Breast epithelium (tissue), 4 donors: ENCODE measurements at regions not wholly inside any gene's neighbourhood (a gene's known extent, or its start where the extent isn't known, plus 50 kb on each side); places are given as distances from the start of the nearest gene placed in this dataset.
A peak's percentile ranks its signal among the peaks of the same experiment; 100 is the strongest.

Source experiments
- DNase-seq, 2 donors: peaks; one replicate each; pipeline ENCODE4 v3.0.0-alpha.2; 2019; ENCODE audit warnings: low spot score in 2 of 2
- H3K27ac ChIP-seq, 2 donors: fragments of 200-600 bp; sonication (generic) in 1 of 2; one replicate each; pipeline ENCODE4 v1.5.1; 2016 to 2019; ENCODE audit warnings: mild to moderate bottlenecking in 1 of 2
- H3K27me3 ChIP-seq, 2 donors: fragments of 200-600 bp; sonication (generic) in 1 of 2; one replicate each; pipeline versions ENCODE4 v1.5.1 to v1.6.0; 2017 to 2019; ENCODE audit warnings: control low read depth in 1 of 2, mild to moderate bottlenecking in 1 of 2
- H3K36me3 ChIP-seq: fragments of 200-600 bp; one replicate; pipeline ENCODE4 v1.5.1; 2019
- H3K4me1 ChIP-seq, 2 donors: fragments of 200-600 bp; sonication (generic); one replicate each; pipeline ENCODE4 v1.5.1; 2016 to 2019; ENCODE audit warnings: control low read depth in 1 of 2
- H3K4me3 ChIP-seq, 3 donors: fragments of 200-600 bp; sonication (generic); 1 replicate in 2 of 3; 2 replicates in 1 of 3; pipeline ENCODE4 v1.5.1; 2016 to 2019; ENCODE audit warnings: mild to moderate bottlenecking in 3 of 3, moderate library complexity in 2 of 3
- H3K9me3 ChIP-seq, 2 donors: fragments of 200-600 bp; sonication (generic) in 1 of 2; one replicate each; pipeline ENCODE4 v1.5.1; 2016 to 2019; ENCODE audit warnings: control low read depth in 1 of 2
- CTCF ChIP-seq, 3 donors: fragments of 450-650 bp; IDR thresholded peaks; one replicate each; pipeline ENCODE4 v1.5.1; 2016 to 2017; ENCODE audit warnings: antibody characterized with exemption in 3 of 3, mild to moderate bottlenecking in 3 of 3, moderate library complexity in 3 of 3
- POLR2A ChIP-seq: fragments of 450-650 bp; IDR thresholded peaks from one replicate; pipeline ENCODE4 v1.6.1; 2016; ENCODE audit warnings: antibody characterized with exemption, mild to moderate bottlenecking, moderate library complexity
- POLR2AphosphoS5 ChIP-seq, 3 donors: sonication (generic); formaldehyde crosslinking; IDR thresholded peaks; one replicate each; pipeline ENCODE4 v1.6.1; 2017; ENCODE audit warnings: antibody characterized with exemption in 3 of 3
- intact Hi-C: fragments of 100-400 bp; cut with DNase I; formaldehyde crosslinking; loops from one replicate; pipeline ENCODE4 v1.15.1; 2023; ENCODE audit warnings: low total_unique reads

- Histone ChIP-seq H3K9me3 (no peaks in the 10 kb centered on the region), H3K27me3 (no peaks in the 10 kb centered on the region), H3K36me3 (no peaks in the 10 kb centered on the region), H3K4me3 (peak overlapping the region in 1 of 3 donors; percentile 69), H3K27ac (peak overlapping the region; percentile 83 to 93), H3K4me1 (peaks cover 0 to 3% of the 10 kb centered on the region in 2 donors)
- TF ChIP-seq POLR2A (no peak), CTCF (IDR thresholded peaks at IDR 0.05) (no peak), POLR2AphosphoS5 (IDR thresholded peaks at IDR 0.05) (no peak)
- intact Hi-C loops: no loop called here
- no peak for DNase-seq
Measured at GRCh38 chr6:6725468-6726209, 137.1 kb downstream of the LY86 start.

DNA sequence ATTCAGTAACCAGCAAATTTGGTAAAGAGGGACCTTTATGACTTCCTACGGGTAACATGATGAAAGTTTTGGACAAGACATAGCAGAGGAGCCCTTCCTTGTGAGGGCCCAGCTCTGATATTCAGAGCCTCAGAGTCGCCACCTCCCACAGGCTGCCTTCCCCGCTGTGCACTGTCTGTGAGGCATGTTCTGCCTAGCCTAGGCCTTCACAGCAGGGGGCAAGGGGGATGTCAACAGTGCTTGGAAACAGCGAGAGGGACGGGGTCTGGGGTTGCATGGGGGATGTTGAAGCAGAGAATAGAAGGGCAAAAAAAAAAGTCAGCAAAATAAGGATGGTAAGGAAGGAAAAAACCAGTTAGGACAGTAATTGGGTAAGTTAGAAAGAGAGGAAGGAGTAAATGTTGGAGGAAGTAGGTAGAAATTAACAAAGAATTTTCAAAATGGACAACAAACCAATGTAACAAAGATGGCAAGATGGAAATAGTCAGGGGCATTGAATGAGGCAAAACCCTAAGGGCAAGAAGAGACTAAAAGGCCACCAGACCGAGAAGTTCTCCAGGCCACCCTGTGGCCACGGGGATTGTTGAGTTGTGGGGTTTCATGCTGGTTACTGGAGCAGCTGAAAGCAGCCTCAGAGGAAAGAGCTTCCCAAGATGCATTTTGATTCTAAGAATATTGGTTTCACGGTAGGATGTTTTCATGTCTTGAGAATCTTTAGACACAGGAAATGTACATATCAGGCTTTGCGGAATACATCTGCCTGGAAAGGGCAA is 139.8 kb downstream of the LY86 start:
- Histone ChIP-seq H3K27ac (no peak overlapping the region), H3K9me3 (no peaks in the 10 kb centered on the region), H3K4me3 (no peak overlapping the region), H3K27me3 (no peaks in the 10 kb centered on the region), H3K36me3 (no peaks in the 10 kb centered on the region), H3K4me1 (peaks cover 0 to 3% of the 10 kb centered on the region in 2 donors)
- no peak for DNase-seq
- TF ChIP-seq POLR2A (no peak), POLR2AphosphoS5 (IDR thresholded peaks at IDR 0.05) (no peak), CTCF (IDR thresholded peaks at IDR 0.05) (no peak)
- intact Hi-C loops: no loop called here

GRCh38 chr6:6729971-6730370 is 141.5 kb downstream of the LY86 start:
- intact Hi-C loops: no loop called here
- no peaks in the 10 kb centered on the region for H3K9me3 ChIP-seq
- H3K27me3 ChIP-seq: no peaks in the 10 kb centered on the region
- DNase-seq: no peak
- no peaks in the 10 kb centered on the region for H3K36me3 ChIP-seq
- TF ChIP-seq POLR2AphosphoS5 (IDR thresholded peaks at IDR 0.05) (no peak), POLR2A (no peak), CTCF (IDR thresholded peaks at IDR 0.05) (no peak)
- peaks cover 0 to 3% of the 10 kb centered on the region in 2 donors for H3K4me1 ChIP-seq
- H3K4me3 ChIP-seq: no peak overlapping the region
- H3K27ac ChIP-seq: no peak overlapping the region

DNA sequence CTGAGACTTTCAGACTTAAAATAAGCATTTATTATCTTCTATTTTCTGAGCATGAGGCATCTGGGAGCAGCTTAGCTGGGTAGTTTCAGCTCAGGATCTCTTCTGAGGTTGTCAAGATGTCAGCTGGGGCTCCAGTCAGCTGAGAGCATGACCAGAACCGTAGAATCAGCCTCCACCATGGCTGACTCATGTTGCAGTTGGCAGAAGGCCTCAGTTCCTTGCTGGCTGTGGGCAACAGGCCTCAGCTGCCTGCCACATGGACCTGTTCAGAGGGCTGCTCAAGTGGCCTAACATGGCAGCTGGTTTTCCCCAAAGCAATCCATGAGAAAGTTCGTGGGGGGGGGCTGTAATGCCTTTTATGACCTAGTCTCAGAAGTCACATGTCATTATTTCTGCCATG is 142.3 kb downstream of the LY86 start:
- no peaks in the 10 kb centered on the region for H3K9me3 ChIP-seq
- H3K36me3 ChIP-seq: no peaks in the 10 kb centered on the region
- H3K27me3 ChIP-seq: no peaks in the 10 kb centered on the region
- H3K4me1 ChIP-seq: no peaks in the 10 kb centered on the region
- intact Hi-C loops: no loop called here
- H3K4me3 ChIP-seq: no peak overlapping the region
- TF ChIP-seq CTCF (IDR thresholded peaks at IDR 0.05) (no peak), POLR2A (no peak), POLR2AphosphoS5 (IDR thresholded peaks at IDR 0.05) (no peak)
- no peak for DNase-seq
- H3K27ac ChIP-seq: no peak overlapping the region
